ENCODE measurements at regions not wholly inside any gene's neighbourhood (a gene's known extent, or its start where the extent isn't known, plus 50 kb on each side); places are given as distances from the start of the nearest gene placed in this dataset.
"Not testable (repeated sequence)": the region's sequence is repeated elsewhere in the genome, so short reads cannot be mapped to it uniquely, and the experiment has no call there.

GRCh38 chr5:108696951-108697715, 50.6 kb upstream of the FER start:
- DNase-seq (ENCODE audit: low read depth in 4 of 4, low spot score in 2 of 4): no peak

DNA sequence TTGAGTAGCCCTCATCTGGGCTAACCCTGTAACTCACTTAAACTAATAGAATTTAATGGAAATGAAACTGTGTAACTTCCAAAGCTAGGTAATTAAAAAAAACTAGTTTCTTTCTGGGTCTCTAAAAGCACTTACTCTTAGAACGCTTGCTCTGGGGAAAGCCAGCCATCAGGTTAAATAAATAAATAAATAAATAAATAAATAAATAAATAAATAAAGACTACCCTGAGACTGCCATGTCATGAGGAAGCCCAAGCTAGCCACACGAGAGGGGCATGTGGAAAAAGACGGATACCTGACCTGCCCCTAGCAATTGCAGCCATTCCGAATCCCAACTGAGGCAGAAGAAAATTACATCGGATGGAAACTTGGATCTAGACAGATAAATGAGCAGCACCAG, 51.3 kb upstream of the FER start:
- no peak for DNase-seq (ENCODE audit: low read depth in 4 of 4, low spot score in 2 of 4)

DNA sequence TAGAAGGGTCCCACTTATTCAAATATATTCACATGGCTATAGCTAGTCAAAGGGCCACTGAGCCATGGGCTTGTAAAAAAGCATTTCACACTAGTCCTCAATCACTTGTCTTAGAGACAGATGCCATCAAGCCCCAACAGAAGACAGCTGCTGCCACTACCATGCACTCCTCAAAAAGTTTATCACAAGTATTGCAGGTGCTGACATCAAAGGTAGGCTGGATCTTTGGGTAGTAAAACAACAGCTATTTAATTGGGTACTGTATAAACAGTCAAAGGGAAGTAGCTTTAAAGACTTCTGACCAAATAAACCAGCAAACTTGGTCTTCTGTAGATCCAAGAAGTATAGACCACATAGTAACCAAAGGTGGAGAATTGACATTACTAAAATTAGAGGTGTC, 59.2 kb upstream of the FER start:
- DNase-seq (ENCODE audit: low read depth in 4 of 4, low spot score in 2 of 4): no peak

GRCh38 chr5:108687595-108688200, 60.0 kb upstream of the FER start:
- no peak for DNase-seq (ENCODE audit: low read depth in 4 of 4, low spot score in 2 of 4)

DNA sequence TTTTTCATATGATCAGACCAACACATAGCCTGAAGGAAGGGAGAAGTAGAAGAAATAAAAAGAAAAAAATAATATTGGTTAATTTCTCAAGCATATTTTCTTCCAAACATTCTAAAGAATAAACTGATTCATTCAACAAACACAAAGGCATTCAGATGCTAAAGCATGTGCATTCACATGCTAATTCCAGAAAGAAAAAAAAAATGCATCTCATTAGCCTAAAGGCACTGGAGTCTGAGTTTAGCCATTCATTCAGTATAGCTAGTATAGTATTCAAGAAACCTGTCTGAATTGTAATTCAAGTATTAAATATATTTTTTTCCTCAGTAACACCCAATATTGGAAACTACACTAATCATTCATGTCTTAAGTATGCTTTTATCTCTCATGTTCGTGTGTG, 61.0 kb upstream of the FER start:
- no peak for DNase-seq (ENCODE audit: low read depth in 4 of 4, low spot score in 2 of 4)

DNA sequence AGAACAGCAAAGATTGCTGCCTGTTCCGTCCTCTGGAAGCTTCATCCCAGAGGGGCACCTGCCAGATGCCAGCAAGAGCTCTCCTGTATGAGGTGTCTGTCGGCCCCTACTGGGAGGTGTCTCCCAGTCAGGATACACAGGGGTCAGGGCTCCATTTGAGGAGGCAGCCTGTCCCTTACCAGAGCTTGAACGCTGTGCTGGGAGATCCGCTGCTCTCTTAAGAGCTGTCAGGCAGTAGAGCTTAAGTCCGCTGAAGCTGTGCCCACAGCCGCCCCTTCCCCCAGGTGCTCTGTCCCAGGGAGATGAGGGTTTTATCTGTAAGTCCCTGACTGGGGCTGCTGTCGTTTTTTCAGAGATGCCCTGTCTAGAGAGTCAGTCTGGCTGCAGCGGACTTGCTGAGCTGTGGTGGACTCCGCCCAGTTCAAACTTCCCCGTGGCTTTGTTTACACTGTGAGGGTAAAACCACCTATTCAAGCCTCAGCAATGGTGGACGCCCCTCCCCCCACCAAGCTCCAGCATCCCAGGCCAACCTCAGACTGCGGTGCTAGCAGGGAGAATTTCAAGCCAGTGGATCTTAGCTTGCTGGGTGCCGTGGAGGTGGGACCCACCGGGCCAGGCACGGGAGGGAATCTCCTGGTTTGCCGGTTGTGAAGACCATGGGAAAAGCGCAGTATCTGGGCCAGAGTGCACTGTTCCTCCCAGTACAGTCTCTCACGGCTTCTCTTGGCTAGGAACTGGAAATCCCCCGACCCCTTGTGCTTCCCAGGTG, 62.1 kb upstream of the FER start:
- DNase-seq (ENCODE audit: low read depth in 4 of 4, low spot score in 2 of 4): not testable (repeated sequence)

GRCh38 chr5:108681079-108681921, 66.4 kb upstream of the FER start:
- peak; percentile 24 to 46 (median 36) for DNase-seq (ENCODE audit: low read depth in 4 of 4, low spot score in 2 of 4)

DNA sequence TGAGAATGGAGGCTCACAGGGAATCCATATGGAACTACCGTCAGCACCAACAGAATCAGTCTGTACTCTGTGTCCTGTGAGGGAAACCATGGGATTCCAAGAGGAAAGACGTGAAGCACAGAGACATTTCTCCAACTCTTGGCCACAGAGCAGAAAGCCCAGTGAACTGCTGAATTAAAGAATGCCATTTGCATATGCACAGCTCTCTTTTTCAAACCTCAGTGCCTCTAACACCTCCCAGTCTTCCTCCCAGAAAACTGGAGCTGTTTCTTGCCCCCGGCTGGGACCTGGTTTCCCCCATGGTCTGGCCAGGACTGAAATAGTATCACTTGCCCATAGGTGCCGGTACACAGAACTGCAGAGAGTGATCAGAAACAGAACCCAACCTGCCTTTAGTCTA, 69.6 kb upstream of the FER start:
- no peak for DNase-seq (ENCODE audit: low read depth in 4 of 4, low spot score in 2 of 4)

DNA sequence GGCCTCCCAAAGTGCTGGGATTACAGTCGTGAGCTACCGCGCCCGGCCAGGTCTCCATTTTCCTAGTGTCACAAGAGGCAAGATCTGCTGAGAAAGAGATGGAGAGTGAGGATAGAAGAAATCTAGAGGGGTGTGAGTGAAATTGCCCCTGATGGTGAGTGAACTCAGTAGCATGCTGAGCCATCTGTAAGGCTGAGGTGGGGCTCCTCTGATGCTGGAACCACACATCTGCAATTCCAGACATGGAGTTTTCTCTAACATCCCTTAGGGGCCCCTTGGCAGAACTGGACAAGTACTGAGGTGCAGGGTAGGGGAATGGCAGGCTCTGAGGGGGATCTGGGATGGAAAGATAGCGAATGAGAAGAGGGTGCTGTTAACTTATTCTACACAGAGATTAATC, 72.0 kb upstream of the FER start:
- DNase-seq (ENCODE audit: low read depth in 4 of 4, low spot score in 2 of 4): no peak

DNA sequence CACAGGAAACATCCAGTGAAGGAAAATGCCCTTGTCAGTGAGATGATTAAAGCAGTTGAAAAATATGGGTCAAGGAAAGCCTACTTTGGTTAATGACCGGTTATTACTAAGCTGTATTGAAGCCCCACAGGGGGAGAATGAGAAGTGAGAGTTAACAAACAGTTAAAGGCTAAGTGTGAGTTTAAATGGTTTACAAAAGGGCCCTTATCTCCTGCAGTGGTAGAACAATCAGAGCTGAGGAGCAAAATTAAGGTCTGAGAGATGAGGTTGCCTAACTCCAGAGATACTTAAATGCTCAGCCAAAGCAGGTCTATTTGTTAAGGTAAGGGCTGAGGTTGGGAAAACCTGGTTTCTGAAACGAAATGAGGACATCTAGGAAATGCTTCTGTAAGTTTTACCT, 75.1 kb upstream of the FER start:
- no peak for DNase-seq (ENCODE audit: low read depth in 4 of 4, low spot score in 2 of 4)

DNA sequence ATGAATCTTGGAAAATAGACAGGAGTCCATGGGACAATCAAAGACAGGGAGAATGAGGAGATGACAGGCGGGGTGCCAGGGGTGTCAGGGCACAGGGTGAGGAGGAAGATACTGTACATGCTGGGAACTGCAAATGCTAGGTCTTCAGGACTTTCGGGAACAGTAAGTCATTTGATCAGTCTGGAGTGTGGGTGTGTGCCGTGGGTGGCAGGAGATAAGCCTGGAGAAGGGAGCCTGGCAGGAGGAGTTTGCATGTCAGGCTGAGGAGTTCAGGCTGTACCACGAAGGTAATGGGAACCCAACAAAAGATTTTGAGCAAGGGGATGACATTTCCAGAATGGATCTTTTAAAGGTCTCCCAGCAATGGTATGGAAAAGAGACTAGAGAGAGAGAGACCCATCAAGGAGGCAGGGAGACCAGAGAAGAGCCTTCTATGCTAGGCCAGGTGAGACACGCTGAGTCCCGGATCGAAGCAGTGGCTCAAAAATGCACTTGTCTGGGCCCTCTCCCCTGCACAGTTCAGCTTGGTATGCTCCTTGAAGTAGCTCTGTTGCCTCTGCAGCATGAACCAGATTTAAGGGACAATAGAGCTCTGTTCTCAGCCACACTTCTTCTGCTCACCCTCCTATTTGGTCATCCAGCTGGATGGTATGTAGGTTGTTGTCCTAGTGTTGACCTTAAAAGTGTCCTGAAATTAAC, 77.0 kb upstream of the FER start:
- no peak for DNase-seq (ENCODE audit: low read depth in 4 of 4, low spot score in 2 of 4)

GRCh38 chr5:108669462-108669861, 78.2 kb upstream of the FER start:
- DNase-seq (ENCODE audit: low read depth in 4 of 4, low spot score in 2 of 4): no peak

GRCh38 chr5:108661590-108662219, 86.0 kb upstream of the FER start:
- DNase-seq (ENCODE audit: low read depth in 4 of 4, low spot score in 2 of 4): no peak

DNA sequence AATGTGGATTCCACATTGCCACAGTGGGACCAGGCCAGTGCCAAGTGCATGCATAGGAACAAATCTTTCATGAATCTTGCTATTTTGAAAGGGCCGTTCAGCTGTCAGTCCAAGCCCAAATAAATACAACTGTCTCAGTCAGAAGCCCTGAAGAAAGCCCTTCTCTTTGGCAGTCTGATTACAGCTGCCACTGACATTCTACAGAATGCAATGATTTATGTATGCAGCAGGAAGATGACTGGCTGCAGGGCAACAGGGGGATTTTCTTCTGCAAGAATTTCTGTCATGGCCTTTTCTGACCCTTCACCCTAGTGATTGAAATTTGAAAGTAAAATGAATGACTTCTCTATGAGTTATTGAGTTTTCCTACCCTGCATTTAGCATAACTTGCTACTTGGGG, 86.7 kb upstream of the FER start:
- no peak for DNase-seq (ENCODE audit: low read depth in 4 of 4, low spot score in 2 of 4)

GRCh38 chr5:108660291-108660690, 87.4 kb upstream of the FER start:
- DNase-seq (ENCODE audit: low read depth in 4 of 4, low spot score in 2 of 4): no peak

GRCh38 chr5:108659531-108659930, 88.2 kb upstream of the FER start:
- DNase-seq (ENCODE audit: low read depth in 4 of 4, low spot score in 2 of 4): no peak

DNA sequence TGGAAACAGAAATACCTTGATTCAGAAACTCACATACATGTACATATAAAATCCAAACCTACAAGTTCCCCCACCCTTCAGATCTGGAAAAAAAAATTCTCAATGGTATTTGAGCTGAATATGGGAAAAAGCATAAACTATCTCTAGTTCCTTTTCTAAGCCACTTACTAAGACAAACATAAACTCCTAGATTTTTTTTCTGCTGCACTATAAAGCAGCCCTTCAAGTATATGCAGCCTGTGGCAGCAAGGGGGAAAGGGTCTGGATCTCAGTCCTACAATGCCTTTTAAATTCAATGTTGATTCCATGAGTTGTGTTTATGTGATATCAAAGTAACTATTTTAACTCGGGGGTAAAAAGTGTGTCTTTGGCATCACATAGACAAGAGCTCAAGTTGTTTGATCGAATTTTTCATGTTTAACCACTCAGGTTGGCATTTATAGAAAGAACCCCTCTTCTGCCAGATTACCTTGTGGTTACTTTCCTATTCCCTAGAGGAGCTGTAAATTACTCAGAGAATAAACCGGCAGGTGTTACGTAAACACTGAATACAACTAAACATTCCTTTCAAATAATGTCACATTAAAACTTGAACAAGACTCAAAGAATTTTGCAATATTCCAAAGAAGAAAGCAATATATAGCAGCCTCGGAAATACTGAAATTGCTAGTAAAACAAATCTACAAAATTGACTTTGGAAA, 91.8 kb upstream of the FER start:
- no peak for DNase-seq (ENCODE audit: low read depth in 4 of 4, low spot score in 2 of 4)

- no peak for DNase-seq (ENCODE audit: low read depth in 4 of 4, low spot score in 2 of 4)
Observed at GRCh38 chr5:108654051-108654450, 93.6 kb upstream of the FER start.

DNA sequence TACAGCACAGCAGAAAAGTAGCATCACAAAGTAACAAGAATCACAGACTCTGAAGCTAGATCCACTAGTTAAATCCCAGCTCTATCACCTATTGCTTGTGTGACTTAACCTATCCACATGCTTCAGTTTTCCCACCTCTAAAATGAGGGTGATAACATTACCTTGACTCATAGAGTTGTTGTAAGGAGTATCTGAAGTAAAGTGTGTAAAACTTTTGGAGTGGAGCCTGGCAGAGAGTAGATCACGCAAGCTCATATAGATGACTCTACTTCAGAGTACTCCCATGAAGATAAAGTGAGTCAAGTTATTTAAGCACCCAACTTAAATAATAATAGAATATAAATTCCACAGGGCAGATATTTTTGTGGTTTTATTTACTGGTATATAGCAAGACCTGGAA, 94.5 kb upstream of the FER start:
- DNase-seq (ENCODE audit: low read depth in 4 of 4, low spot score in 2 of 4): no peak

Measured in left renal cortex interstitium (tissue), 4 donors.